BLaER1 treated with 17β-estradiol and CSF1 and Interleukin-3, amounts not matched to agents 10 nM and 100 nM (cell line): ENCODE measurements at regions not wholly inside any gene's neighbourhood (a gene's known extent, or its start where the extent isn't known, plus 50 kb on each side); places are given as distances from the start of the nearest gene placed in this dataset.
A peak's percentile ranks its signal among the peaks of the same experiment; 100 is the strongest.

ENCODE experiments used
- H3K27ac ChIP-seq, 11 experiments: shearing (Covaris generic); formaldehyde crosslinking; 2 replicates each; pipeline ENCODE4 v1.8.1; 2022
- H3K27me3 ChIP-seq, 11 experiments: shearing (Covaris generic); formaldehyde crosslinking; 2 replicates each; pipeline ENCODE4 v1.8.1; 2022
- H3K36me3 ChIP-seq, 11 experiments: shearing (Covaris generic); formaldehyde crosslinking; 2 replicates each; pipeline ENCODE4 v1.8.1; 2022
- H3K4me1 ChIP-seq, 10 experiments: shearing (Covaris generic); formaldehyde crosslinking; 2 replicates each; pipeline ENCODE4 v1.8.1; 2022
- H3K4me2 ChIP-seq, 11 experiments: shearing (Covaris generic); formaldehyde crosslinking; 2 replicates each; pipeline ENCODE4 v1.8.1; 2022
- H3K4me3 ChIP-seq, 10 experiments: shearing (Covaris generic); formaldehyde crosslinking; 2 replicates each; pipeline ENCODE4 v1.8.1; 2022
- H3K9ac ChIP-seq, 11 experiments: shearing (Covaris generic); formaldehyde crosslinking; 2 replicates each; pipeline ENCODE4 v1.8.1; 2022
- H3K9me3 ChIP-seq, 11 experiments: shearing (Covaris generic); formaldehyde crosslinking; replicated peaks in 1 of 11; 2 replicates each; pipeline ENCODE4 v1.8.1; 2022
- H4K20me1 ChIP-seq, 11 experiments: shearing (Covaris generic); formaldehyde crosslinking; 2 replicates each; pipeline ENCODE4 v1.8.1; 2022
- Cebpa-rat ChIP-seq, 11 experiments: shearing (Covaris generic); IDR thresholded peaks; 2 replicates each; pipeline ENCODE4 v1.8.1; 2022

DNA sequence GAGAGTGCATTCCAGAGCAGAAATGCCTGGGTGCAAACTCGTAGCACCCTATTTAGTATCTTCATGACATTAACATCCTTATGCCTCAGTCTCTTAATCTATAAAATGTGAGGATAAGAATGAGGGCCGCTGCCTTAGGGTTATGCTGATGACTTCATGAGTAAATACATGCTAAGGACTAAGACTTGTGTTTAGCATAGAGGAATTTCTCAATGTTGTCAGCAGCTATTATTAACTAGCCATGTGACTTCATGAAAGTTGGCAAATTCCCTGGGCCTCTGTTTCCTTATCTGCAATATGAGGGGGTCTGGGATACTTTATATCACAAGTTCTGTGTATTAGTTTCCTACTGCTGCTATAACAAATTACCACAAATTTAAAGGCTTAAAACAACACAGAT is 108.1 kb upstream of the RIPOR2 start:
- no peaks in the 10 kb centered on the region for H3K36me3 ChIP-seq
- H3K9me3 ChIP-seq, result peaks cover 0 to 17% (median 10%) of the 10 kb centered on the region in 11 experiments; a peak in 16 of 22 replicates
- H3K27ac ChIP-seq, result peak overlapping the region in 1 of 11 experiments; percentile 36; a peak in 2 of 22 replicates
- H3K4me1 ChIP-seq, result peaks cover 42 to 98% (median 46%) of the 10 kb centered on the region in 10 experiments
- no peak overlapping the region for H3K9ac ChIP-seq
- H3K4me2 ChIP-seq, result peak overlapping the region in 4 of 11 experiments; percentile 76 to 89 (median 80); a peak in 7 of 22 replicates
- no peak for TF ChIP-seq Cebpa-rat (IDR thresholded peaks at IDR 0.05)
- no peaks in the 10 kb centered on the region for H4K20me1 ChIP-seq
- no peaks in the 10 kb centered on the region for H3K27me3 ChIP-seq
- no peak overlapping the region for H3K4me3 ChIP-seq

- H3K4me2 ChIP-seq, result peak overlapping the region in 3 of 11 experiments; percentile 3 to 46 (median 13); a peak in 6 of 22 replicates
- H3K4me3 ChIP-seq, result no peak overlapping the region
- no peak for TF ChIP-seq Cebpa-rat (IDR thresholded peaks at IDR 0.05)
- H3K27ac ChIP-seq, result no peak overlapping the region; a peak in 1 of 22 replicates
- no peaks in the 10 kb centered on the region for H4K20me1 ChIP-seq
- H3K36me3 ChIP-seq, result no peaks in the 10 kb centered on the region
- peaks cover 34 to 98% (median 41%) of the 10 kb centered on the region in 10 experiments for H3K4me1 ChIP-seq
- H3K27me3 ChIP-seq, result no peaks in the 10 kb centered on the region
- peaks cover 0 to 22% (median 19%) of the 10 kb centered on the region in 11 experiments; a peak in 17 of 22 replicates for H3K9me3 ChIP-seq
- H3K9ac ChIP-seq, result no peak overlapping the region
Observed at GRCh38 chr6:25046942-25047341, 111.2 kb upstream of the RIPOR2 start.

DNA sequence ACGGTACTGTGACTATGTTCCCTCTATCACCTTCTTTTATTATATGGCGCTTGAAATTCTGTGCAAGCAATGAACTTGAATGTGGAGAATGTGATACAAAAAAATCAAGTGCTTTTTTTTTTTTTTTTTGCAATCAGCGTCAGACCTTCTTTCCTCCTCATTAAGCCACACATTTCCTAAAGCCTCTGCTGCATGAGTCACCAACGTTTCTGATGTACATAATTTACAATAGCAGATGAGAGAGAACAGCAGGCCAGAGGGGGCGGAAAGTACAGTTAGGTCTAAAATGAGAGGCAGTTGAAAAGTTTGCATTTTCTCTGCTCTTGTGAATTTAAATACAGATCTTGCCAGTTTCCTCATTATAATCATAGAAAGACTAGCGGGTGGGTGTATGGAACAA is 114.6 kb upstream of the RIPOR2 start:
- peaks cover 53 to 100% (median 58%) of the 10 kb centered on the region in 10 experiments for H3K4me1 ChIP-seq
- H3K4me2 ChIP-seq, result peak overlapping the region; percentile 60 to 82 (median 73)
- peak overlapping the region in 9 of 11 experiments; percentile 28 to 61 (median 58); a peak in 15 of 22 replicates for H3K9ac ChIP-seq
- H3K27me3 ChIP-seq, result no peaks in the 10 kb centered on the region
- peak overlapping the region; percentile 27 to 84 (median 78) for H3K27ac ChIP-seq
- no peak for TF ChIP-seq Cebpa-rat (IDR thresholded peaks at IDR 0.05)
- no peak overlapping the region for H3K4me3 ChIP-seq
- H4K20me1 ChIP-seq, result no peaks in the 10 kb centered on the region
- H3K9me3 ChIP-seq, result peaks cover 0 to 35% (median 21%) of the 10 kb centered on the region in 11 experiments; a peak in 17 of 22 replicates
- H3K36me3 ChIP-seq, result no peaks in the 10 kb centered on the region

- no peak for TF ChIP-seq Cebpa-rat (IDR thresholded peaks at IDR 0.05)
- peaks cover 0 to 35% (median 21%) of the 10 kb centered on the region in 11 experiments; a peak in 17 of 22 replicates for H3K9me3 ChIP-seq
- H3K36me3 ChIP-seq, result no peaks in the 10 kb centered on the region
- no peak overlapping the region for H3K4me3 ChIP-seq
- H3K4me1 ChIP-seq, result peaks cover 60 to 100% (median 65%) of the 10 kb centered on the region in 10 experiments
- peak overlapping the region; percentile 27 to 84 (median 78); a peak in 21 of 22 replicates for H3K27ac ChIP-seq
- peak overlapping the region; percentile 60 to 82 (median 73) for H3K4me2 ChIP-seq
- H3K9ac ChIP-seq, result peak overlapping the region in 10 of 11 experiments; percentile 28 to 61 (median 57); a peak in 12 of 22 replicates
- H3K27me3 ChIP-seq, result no peaks in the 10 kb centered on the region
- no peaks in the 10 kb centered on the region for H4K20me1 ChIP-seq
Observed at GRCh38 chr6:25051083-25051482, 115.3 kb upstream of the RIPOR2 start.

DNA sequence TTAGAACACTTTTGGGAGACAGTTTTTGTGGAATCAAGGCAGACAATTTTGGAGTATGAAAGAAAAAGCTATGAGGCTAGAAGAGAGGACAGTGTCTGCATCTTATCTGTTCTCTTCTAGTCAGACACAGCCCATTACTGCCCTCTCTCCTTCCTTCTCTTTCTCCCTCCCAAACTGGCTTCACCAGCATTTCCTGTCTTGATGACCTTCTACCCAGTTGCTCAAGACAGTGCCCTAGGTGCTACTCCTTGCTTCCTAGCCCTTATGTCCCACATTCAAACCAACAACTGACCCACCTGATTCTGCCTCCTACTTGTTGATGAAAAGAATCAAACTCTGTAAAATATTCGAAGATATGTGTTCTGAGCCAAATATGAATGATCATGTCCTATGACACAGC is 116.4 kb upstream of the RIPOR2 start:
- Histone ChIP-seq H3K27ac (peak overlapping the region in 9 of 11 experiments; percentile 15 to 79 (median 45); a peak in 13 of 22 replicates), H4K20me1 (no peaks in the 10 kb centered on the region), H3K4me1 (peaks cover 71 to 100% (median 76%) of the 10 kb centered on the region in 10 experiments), H3K9ac (no peak overlapping the region; a peak in 1 of 22 replicates), H3K4me2 (peak overlapping the region; percentile 60 to 82 (median 73); a peak in 19 of 22 replicates), H3K4me3 (no peak overlapping the region), H3K9me3 (peaks cover 0 to 35% (median 21%) of the 10 kb centered on the region in 11 experiments; a peak in 17 of 22 replicates), H3K36me3 (no peaks in the 10 kb centered on the region), H3K27me3 (no peaks in the 10 kb centered on the region)
- no peak for TF ChIP-seq Cebpa-rat (IDR thresholded peaks at IDR 0.05)

DNA sequence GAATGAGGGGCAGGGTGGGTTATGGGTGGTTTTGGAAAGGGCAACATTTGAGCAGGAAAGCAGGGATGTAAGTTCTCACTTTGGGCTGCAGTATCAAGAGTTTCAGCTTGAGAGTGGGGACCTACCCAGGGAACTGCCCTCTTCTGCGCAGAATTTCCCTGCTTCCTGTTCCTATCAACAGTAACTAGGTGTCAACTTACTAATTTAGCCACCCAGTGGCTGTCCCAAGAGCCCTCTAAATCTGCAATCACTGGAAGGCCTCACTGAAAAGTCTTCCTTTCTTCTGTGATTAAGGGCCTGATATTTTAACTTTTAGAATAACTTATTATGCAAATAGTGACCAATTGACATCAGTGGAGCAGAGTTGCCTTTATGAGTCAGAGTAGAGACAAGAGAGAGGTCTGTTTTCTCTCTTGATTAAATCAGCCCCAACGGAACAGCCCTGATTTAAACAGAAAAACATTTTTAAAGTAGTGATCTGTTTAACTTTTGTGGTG is 118.2 kb upstream of the RIPOR2 start:
- Histone ChIP-seq H3K4me1 (peaks cover 76 to 99% (median 84%) of the 10 kb centered on the region in 10 experiments), H3K9me3 (peaks cover 0 to 21% (median 9%) of the 10 kb centered on the region in 11 experiments; a peak in 16 of 22 replicates), H3K36me3 (no peaks in the 10 kb centered on the region), H3K4me3 (no peak overlapping the region), H4K20me1 (no peaks in the 10 kb centered on the region), H3K27me3 (no peaks in the 10 kb centered on the region), H3K4me2 (peak overlapping the region; percentile 74 to 87 (median 80)), H3K27ac (peak overlapping the region; percentile 41 to 90 (median 84); a peak in 21 of 22 replicates), H3K9ac (peak overlapping the region in 6 of 11 experiments; percentile 3 to 43 (median 20); a peak in 6 of 22 replicates)
- TF ChIP-seq Cebpa-rat (IDR thresholded peaks at IDR 0.05), result no peak

GRCh38 chr6:25054469-25054868 is 118.7 kb upstream of the RIPOR2 start:
- Histone ChIP-seq H3K27ac (peak overlapping the region; percentile 41 to 90 (median 84); a peak in 21 of 22 replicates), H3K9me3 (peaks cover 0 to 15% (median 3%) of the 10 kb centered on the region in 11 experiments; a peak in 10 of 22 replicates), H3K9ac (peak overlapping the region in 6 of 11 experiments; percentile 3 to 43 (median 20); a peak in 5 of 22 replicates), H3K4me1 (peaks cover 76 to 96% (median 85%) of the 10 kb centered on the region in 10 experiments), H3K4me3 (no peak overlapping the region), H4K20me1 (no peaks in the 10 kb centered on the region), H3K4me2 (peak overlapping the region; percentile 74 to 87 (median 80)), H3K36me3 (no peaks in the 10 kb centered on the region), H3K27me3 (no peaks in the 10 kb centered on the region)
- no peak for TF ChIP-seq Cebpa-rat (IDR thresholded peaks at IDR 0.05)

GRCh38 chr6:25056130-25056529 is 120.4 kb upstream of the RIPOR2 start:
- Histone ChIP-seq H3K27ac (peak overlapping the region; percentile 73 to 90 (median 84)), H3K4me3 (peak overlapping the region in 5 of 10 experiments; percentile 4 to 23 (median 13); a peak in 3 of 20 replicates), H3K36me3 (no peaks in the 10 kb centered on the region), H3K27me3 (no peaks in the 10 kb centered on the region), H3K4me2 (peak overlapping the region; percentile 74 to 87 (median 80)), H4K20me1 (no peaks in the 10 kb centered on the region), H3K9ac (peak overlapping the region; percentile 26 to 77 (median 67); a peak in 20 of 22 replicates), H3K4me1 (peaks cover 62 to 79% (median 69%) of the 10 kb centered on the region in 10 experiments), H3K9me3 (peaks cover 0 to 20% (median 7%) of the 10 kb centered on the region in 11 experiments; a peak in 12 of 22 replicates)
- no peak for TF ChIP-seq Cebpa-rat (IDR thresholded peaks at IDR 0.05)
